NCI-H1092 treated with DMSO at 0.1 percent for 48 hours (cell line): ENCODE measurements at regions not wholly inside any gene's neighbourhood (a gene's known extent, or its start where the extent isn't known, plus 50 kb on each side); places are given as distances from the start of the nearest gene placed in this dataset.
"Not testable (repeated sequence)": the region's sequence is repeated elsewhere in the genome, so short reads cannot be mapped to it uniquely, and the experiment has no call there.

ENCODE experiments used
- DNase-seq: peaks from one replicate; lab custom pipeline; 2025; lab: John Stamatoyannopoulos, UW

DNA sequence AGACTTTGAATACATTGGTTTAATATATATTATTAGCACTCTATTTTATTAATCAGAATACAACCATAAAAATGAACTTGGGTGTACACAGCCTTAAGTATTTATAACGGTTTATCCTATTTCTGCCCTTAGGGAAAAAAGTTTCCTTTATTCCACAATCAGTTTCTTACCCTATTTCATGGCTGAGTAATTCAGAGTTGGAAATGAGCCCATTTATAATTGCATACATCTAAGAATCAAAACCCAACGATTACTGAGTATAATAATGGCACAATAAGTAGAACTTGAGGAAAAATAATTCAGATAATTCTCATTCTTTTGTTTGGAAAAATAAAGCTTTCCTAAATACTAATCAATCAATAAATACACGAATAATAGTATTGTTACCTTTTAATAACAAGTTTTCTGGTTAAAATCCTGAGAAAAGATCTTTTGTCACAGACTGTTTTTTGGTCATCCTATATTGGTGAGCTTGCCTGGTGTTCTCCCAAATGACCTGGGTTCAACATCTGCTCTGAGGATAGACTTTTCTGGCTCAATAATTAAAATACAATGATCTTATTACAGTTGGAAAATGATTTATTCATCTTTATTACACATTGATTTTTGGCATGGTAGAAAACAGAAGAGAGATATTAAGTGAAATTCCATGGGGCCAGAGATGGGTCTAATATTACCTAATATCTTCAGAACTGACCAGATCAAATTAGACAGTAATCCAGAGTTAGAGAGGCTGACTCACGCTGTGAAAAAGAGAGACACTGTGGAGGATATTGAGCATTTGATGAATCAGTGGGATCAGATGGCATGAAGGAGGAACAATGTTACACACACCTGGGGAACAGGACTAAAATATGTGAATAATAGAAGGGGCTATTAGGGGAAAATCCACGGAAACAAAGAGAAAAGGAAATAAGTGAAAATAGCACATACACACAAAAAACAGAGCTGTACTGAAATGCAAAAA, 162.1 kb upstream of the TBX18 start:
- no peak for DNase-seq

GRCh38 chr6:84921891-84922290, 157.5 kb upstream of the TBX18 start:
- peak; percentile 15 for DNase-seq

DNA sequence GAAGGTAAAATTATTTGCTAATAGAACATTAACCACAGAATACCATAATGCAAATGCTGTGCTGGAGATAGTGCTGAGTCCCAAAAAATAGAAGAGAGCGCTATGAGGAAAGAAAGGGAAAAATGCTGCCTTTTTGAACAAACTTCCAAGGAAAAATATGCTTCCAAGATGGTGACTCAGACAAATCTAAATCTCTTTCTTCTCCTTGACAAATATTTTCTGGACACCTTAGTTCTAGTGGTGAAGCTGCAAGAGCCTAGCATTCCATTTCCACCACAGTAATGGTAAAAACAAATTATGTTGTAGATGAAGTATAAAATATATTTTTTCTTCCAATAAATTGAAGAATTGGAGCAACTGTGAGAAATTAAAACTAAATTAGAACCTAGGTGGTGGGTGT, 155.6 kb upstream of the TBX18 start:
- DNase-seq = no peak

- no peak for DNase-seq
These were observed 152.3 kb upstream of the TBX18 start for GRCh38 chr6:84916704-84917103.

DNA sequence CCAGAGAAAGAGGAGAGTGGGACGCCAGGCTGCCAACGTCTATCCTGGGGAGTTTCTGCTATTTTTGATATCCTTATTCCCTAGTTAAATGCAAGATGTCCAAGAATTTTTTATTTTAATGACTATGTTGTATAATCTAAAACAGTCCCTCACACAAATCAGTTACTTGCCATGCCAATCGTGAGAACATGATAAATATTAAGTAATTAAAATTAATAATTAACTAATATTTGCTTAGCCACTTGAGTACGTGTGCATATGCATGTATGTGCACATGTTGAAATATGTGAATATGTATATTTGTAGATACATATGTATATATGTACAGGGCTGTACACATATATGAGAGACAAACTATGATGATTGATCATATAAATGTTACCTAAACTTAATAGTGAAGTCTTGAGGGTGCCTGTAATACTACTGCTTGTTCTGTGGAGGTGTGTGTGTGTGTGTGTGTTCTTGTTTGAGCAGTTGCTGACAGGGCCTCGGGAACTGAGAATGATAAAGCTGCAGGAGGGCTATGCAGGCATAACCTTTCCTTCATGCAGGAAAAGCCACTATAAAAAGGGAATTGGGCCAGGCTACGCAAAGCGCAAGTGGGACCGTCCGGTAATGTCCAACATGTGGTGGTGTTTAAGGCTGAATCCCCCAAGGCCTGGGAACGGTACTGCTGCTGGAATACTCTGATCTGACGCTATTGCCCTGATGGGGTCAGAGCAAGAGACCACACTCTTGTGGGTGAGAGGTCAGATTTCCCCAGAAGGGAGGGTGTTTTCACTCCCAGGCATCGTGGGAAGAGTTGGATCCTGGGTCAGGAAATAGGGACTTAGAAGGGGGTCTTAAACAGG, 148.3 kb upstream of the TBX18 start:
- DNase-seq = no peak

- DNase-seq = no peak
These were observed 146.7 kb upstream of the TBX18 start for GRCh38 chr6:84910906-84911607.

- DNase-seq = no peak
These were observed 144.0 kb upstream of the TBX18 start for GRCh38 chr6:84908304-84908904.

DNA sequence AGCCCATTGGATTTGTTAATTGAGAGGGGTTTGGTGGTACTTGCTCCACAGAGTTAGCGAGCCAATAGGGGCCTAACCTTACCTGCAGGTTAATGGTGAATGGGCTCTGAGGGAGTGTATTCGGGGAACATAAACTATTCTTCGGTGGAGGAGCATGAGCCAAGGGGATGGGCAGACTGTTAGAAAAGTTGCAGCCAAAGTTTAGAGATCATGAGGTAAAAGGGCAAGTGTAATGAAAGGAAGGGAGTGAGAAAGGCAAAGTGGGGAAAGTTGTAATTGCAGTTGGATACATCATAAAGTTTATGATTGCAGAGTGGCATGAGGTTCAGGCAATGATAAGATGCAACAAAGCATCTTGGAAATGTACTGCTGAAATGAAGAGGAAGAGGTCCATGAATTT, 142.1 kb upstream of the TBX18 start:
- no peak for DNase-seq

- DNase-seq = no peak
These were observed 141.4 kb upstream of the TBX18 start for GRCh38 chr6:84905823-84906222.

- DNase-seq = no peak
These were observed 138.0 kb upstream of the TBX18 start for GRCh38 chr6:84902354-84902928.

- DNase-seq = no peak
These were observed 133.7 kb upstream of the TBX18 start for GRCh38 chr6:84897988-84898594.

DNA sequence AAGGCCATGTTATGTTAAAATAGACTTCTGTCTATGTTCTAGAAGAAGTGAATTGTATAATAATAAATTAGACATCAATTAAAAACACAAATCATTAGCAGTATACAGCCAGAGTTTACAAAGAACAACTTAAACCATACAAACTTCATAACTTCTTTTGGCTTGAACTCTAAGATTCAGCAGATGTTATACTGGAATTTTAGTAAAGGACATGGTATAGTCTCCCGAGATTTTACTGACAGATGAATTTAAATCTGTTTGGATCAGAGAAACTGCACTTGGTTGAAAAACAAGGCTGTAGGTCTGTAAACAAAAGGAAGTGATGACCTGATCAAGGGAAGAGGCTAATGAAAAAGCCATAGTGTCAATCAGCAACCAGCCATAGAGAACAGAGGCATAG, 132.6 kb upstream of the TBX18 start:
- no peak for DNase-seq

GRCh38 chr6:84892671-84893070, 128.3 kb upstream of the TBX18 start:
- no peak for DNase-seq

GRCh38 chr6:84882768-84883766, 118.7 kb upstream of the TBX18 start:
- no peak for DNase-seq

GRCh38 chr6:84879385-84879784, 115.0 kb upstream of the TBX18 start:
- DNase-seq = not testable (repeated sequence)

GRCh38 chr6:84877515-84878210, 113.3 kb upstream of the TBX18 start:
- no peak for DNase-seq

- no peak for DNase-seq
These were observed 112.5 kb upstream of the TBX18 start for GRCh38 chr6:84876723-84877514.

DNA sequence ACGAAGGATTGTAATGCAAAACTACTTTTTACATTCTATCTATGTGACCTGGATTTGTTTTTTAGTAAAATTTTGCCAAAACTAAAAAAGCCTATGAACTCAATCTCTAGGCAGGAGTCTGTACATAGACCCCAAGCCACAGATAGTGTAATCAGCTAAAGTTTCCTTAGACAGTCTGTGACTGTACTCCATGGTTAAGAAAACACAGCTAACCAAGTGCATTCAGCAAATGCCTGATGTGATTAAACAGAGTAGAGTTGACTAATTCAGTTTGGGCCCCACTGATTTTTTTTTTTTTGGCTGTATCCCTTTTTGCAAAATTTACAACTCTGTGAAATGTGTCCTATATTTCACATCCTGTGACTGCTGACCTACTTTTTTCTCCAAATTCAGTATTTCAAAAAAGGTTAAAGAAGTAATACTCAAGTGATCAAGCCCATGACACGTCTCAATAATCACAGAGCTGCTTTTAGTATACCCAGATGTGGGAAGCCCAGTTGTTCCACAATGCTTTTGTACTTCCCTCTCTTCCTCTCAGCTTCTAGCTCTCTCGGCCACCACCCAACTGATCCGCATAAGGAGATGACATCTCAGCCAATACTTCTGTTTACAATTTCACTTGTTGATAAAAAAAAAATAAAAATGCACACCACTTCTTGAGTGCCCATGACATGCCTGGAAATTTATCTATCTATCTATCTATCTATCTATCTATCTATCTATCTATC, 108.8 kb upstream of the TBX18 start:
- DNase-seq = no peak
